Lower leg skin (tissue), 4 donors: ENCODE measurements at regions not wholly inside any gene's neighbourhood (a gene's known extent, or its start where the extent isn't known, plus 50 kb on each side); places are given as distances from the start of the nearest gene placed in this dataset.

Experiments
- DNase-seq, 2 donors: peaks; one replicate each; pipeline ENCODE4 v3.0.0-alpha.2; 2019; ENCODE audit warnings: low spot score in 2 of 2
- H3K4me3 ChIP-seq: fragments of 200-600 bp; sonication (generic); 2 replicates; pipeline ENCODE4 v1.5.1; 2017; ENCODE audit warnings: mild to moderate bottlenecking, low read depth; ENCODE audit not compliant: poor library complexity, severe bottlenecking
- POLR2A ChIP-seq, 2 donors: fragments of 450-650 bp; IDR thresholded peaks; one replicate each; pipeline ENCODE4 v1.6.1; 2016 to 2017; ENCODE audit warnings: antibody characterized with exemption in 2 of 2, mild to moderate bottlenecking in 1 of 2, moderate library complexity in 1 of 2
- WGBS, 2 donors: methylation state at CpG; one replicate each; pipeline ENCODE4 v1.1.5; 2018; 5-methylcytosine and 5-hydroxymethylcytosine counted together
- intact Hi-C: fragments of 100-400 bp; cut with DNase I; formaldehyde crosslinking; loops from one replicate; pipeline ENCODE4 v1.15.0; 2023; ENCODE audit warnings: low total_unique reads
- TF ChIP-seq, protein P1 (sequence below), 3 donors: fragments of 450-650 bp; IDR thresholded peaks; one replicate each; pipeline ENCODE4 v1.5.1; 2016; ENCODE audit warnings: antibody characterized with exemption in 3 of 3, mild to moderate bottlenecking in 3 of 3, moderate library complexity in 2 of 3

DNA sequence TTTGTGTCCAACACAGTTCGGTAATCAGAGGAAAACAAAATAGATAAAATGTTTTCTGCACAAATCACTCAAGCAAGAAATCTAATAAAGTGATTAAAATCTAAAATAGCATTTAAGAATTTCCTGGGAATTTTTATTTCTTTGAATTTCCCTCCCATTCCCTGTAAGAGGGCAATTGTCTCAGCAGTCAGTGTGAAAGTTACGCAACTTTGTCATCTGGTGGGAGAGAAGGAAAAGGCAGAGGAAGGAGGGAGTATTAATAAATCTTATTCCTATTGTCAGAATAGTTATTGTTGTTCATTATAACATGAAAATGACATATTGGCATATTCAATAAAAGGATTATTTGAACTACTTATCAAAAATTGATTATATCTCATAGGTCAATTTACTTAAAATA is 464.9 kb downstream of the PRKD1 start:
- intact Hi-C loops, result no loop called here
- TF ChIP-seq, protein P1, sequence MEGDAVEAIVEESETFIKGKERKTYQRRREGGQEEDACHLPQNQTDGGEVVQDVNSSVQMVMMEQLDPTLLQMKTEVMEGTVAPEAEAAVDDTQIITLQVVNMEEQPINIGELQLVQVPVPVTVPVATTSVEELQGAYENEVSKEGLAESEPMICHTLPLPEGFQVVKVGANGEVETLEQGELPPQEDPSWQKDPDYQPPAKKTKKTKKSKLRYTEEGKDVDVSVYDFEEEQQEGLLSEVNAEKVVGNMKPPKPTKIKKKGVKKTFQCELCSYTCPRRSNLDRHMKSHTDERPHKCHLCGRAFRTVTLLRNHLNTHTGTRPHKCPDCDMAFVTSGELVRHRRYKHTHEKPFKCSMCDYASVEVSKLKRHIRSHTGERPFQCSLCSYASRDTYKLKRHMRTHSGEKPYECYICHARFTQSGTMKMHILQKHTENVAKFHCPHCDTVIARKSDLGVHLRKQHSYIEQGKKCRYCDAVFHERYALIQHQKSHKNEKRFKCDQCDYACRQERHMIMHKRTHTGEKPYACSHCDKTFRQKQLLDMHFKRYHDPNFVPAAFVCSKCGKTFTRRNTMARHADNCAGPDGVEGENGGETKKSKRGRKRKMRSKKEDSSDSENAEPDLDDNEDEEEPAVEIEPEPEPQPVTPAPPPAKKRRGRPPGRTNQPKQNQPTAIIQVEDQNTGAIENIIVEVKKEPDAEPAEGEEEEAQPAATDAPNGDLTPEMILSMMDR (IDR thresholded peaks at IDR 0.05), result no peak
- TF ChIP-seq POLR2A (IDR thresholded peaks at IDR 0.05), result no peak
- no peak for DNase-seq
- no peak overlapping the region for H3K4me3 ChIP-seq
- 81 to 84% methylated on average over 2 of the region's 2 CpGs for WGBS, 2 donors

DNA sequence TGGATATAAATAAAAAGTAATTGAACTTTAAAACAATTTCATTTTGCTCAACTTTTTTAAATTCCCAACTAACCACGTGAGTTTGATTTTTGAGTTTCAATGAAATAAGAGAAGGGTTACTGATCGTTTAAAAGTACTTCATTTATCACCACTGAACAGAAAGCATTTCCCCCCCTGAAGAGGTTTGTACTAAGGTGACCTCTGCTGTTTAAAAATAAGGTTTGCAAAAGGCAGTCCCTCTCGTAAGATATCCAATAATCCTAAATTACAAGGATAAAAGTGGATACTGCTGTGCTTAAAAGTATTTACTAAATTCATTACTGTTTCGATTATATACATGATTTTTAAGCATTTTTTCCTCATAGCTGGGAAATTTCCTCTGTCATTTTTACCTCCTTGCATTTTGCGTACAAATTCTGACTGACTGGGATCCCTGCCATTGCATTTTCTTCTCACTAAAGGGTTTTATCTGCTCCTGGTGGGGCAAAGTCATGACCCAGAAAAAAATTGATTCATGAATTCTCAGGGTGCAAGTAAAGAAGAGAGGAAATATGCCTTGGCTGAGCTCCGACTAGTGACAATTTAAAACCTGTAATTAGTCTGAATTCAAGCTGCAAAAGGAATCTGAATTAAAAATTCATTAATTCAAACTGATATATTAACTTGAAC is 463.8 kb downstream of the PRKD1 start:
- H3K4me3 ChIP-seq, result no peak overlapping the region
- 49% methylated on average over 6 of the region's 6 CpGs for WGBS, 2 donors
- no peak for DNase-seq
- intact Hi-C loops, result no loop called here
- TF ChIP-seq POLR2A (IDR thresholded peaks at IDR 0.05), result no peak
- TF ChIP-seq, protein P1 (IDR thresholded peaks at IDR 0.05), result no peak

DNA sequence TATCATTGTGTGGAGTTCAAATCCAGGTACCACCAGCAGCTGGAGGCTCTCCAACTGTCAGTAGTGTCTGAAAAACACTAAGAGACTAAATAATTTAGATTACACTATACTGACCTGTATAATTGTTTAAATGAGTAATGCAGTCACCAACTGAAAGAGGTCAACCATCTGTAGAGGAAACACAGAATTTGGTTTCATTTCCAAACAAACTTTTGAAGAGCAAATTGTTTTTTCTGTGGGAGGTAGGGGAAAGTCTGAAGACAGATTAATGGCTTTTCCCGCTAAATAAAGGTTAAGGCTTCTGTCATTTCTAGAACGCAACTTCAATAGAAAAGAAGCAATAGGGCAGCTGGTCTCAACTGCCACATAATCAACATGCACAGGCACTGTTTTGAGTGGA is 462.6 kb downstream of the PRKD1 start:
- TF ChIP-seq, protein P1 (IDR thresholded peaks at IDR 0.05), result no peak
- no peak for TF ChIP-seq POLR2A (IDR thresholded peaks at IDR 0.05)
- no peak for DNase-seq
- no peak overlapping the region for H3K4me3 ChIP-seq
- 42 to 54% methylated on average over 2 of the region's 2 CpGs for WGBS, 2 donors
- intact Hi-C loops, result no loop called here

DNA sequence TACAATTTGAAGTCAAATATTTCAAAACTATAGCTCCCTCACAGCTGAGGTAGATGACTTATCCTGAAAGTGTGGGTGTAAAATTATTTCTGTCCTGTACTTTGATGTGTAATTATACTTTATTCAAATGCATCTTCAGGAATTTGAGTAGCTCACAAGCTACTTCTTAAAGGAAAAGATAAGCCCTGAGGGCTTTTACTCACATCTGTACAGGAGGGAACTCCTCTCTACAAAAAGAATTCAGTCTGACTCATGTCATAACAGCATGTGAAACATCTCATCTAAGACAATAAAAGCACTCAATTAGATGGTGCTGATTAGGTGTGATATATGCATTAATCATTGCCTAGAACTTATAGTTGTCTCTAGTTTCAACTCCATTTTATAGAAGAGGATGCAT is 452.0 kb downstream of the PRKD1 start:
- intact Hi-C loops, result no loop called here

DNA sequence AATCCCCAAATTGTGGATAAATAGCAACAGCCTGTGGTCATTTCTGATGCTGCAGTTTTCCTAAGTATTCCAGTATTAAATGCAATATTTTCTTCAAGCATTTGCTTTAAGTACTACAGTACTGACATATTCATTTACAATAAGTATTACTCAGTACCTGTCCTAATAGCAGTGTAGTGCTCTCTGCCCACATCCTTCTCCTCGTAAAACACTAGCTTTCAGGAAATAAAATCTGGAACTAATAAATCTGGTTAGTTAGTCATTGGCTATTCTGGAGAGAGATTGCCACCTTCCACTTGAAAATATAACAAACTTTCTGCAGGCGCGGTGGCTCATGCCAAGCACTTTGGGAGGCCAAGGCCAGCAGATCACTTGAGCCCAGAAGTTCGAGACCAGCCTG is 441.5 kb downstream of the PRKD1 start:
- TF ChIP-seq, protein P1 (IDR thresholded peaks at IDR 0.05), result no peak
- TF ChIP-seq POLR2A (IDR thresholded peaks at IDR 0.05), result no peak
- DNase-seq, result no peak
- 62 to 78% methylated on average over 4 of the region's 4 CpGs for WGBS, 2 donors
- no peak overlapping the region for H3K4me3 ChIP-seq
- intact Hi-C loops, result no loop called here

More for the DNA sequence above, 452.0 kb downstream of the PRKD1 start:
- DNase-seq, result no peak
- no peak for TF ChIP-seq POLR2A (IDR thresholded peaks at IDR 0.05)
- TF ChIP-seq, protein P1 (IDR thresholded peaks at IDR 0.05), result no peak
- no peak overlapping the region for H3K4me3 ChIP-seq

DNA sequence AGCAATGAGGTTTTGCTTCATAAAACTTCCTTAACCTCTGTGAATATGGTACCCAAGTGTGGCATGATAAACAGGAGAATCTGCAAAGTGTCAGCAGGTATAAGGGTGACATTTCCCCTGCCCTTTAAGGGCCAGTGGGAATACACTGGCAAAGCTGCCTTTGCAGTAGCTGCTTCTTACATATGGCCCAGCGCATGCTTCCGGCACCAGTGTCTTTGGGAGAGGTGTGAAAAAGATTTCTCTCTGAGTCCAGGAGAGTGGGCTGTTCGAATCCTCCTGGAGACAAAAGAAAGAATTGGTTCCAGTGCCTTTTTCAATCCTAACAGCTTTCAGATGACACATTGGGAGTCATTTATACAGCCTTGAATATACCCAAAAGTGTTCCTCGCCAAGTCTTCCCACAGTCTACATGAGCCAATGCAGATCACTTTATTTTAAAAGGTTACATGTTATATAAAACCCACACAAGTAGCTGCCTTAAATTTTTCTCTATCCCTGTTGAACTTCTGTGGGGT is 437.7 kb downstream of the PRKD1 start:
- no peak overlapping the region for H3K4me3 ChIP-seq
- intact Hi-C loops, result no loop called here
- no peak for DNase-seq
- 76 to 78% methylated on average over 4 of the region's 4 CpGs for WGBS, 2 donors
- no peak for TF ChIP-seq POLR2A (IDR thresholded peaks at IDR 0.05)
- TF ChIP-seq, protein P1 (IDR thresholded peaks at IDR 0.05), result no peak
